ENCODE measurements at regions not wholly inside any gene's neighbourhood (a gene's known extent, or its start where the extent isn't known, plus 50 kb on each side); places are given as distances from the start of the nearest gene placed in this dataset.
"Not testable (repeated sequence)": the region's sequence is repeated elsewhere in the genome, so short reads cannot be mapped to it uniquely, and the experiment has no call there.

- peak; percentile 48 for TF ChIP-seq CTCF (IDR thresholded peaks at IDR 0.05; ENCODE audit: extremely low read depth, missing control alignments)
- peak; percentile 25 for DNase-seq (ENCODE audit: low spot score)
These were observed 282.4 kb downstream of the ABCC12 start for GRCh38 chr16:47873434-47873833.

- DNase-seq (ENCODE audit: low spot score), result no peak
- TF ChIP-seq CTCF (IDR thresholded peaks at IDR 0.05; ENCODE audit: extremely low read depth, missing control alignments), result no peak
These were observed 283.6 kb downstream of the ABCC12 start for GRCh38 chr16:47872225-47872624.

DNA sequence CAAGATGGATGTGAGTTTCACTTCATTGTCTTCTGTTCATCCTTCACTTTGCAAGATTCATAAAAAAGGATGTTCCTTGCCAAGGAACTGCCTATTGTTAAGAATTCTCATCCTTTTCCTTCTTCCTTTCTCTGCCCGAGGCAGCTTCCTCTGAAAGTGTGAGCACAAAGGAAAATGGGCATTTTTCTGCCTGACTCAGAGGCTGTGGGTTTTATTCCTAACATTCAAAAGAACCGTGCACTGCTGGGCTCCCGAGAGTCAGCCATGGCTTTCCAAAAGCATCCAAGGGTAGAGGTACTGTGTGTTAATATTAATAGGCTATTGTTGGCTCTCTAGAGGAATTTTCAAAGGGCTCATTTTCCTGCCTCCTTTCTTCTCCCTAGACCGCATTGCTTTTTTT is 289.4 kb downstream of the ABCC12 start:
- DNase-seq (ENCODE audit: low spot score), result no peak
- TF ChIP-seq CTCF (IDR thresholded peaks at IDR 0.05; ENCODE audit: extremely low read depth, missing control alignments), result no peak

DNA sequence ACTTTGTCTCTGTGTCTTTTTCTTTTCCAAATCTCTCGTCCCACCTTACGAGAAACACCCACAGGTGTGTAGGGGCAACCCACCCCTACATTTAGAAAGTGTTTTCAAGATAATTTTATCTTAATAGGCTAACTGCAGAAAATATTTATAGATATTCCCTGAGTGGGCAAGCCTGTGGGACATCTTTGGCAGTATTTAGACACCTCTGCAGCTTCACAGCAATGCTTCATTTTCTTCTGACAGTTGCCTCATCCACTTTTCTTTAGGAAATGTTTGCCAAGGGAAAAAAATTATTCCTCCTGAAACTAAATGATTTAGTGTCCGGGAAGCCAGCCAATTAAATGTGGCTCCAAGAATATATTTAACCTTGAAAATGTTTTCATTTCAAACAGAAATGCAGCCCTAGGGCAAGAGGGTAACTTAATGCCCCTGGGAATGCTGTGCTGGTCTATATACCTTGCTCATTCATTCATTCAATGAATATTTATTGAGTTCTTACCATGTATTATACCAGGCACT is 290.4 kb downstream of the ABCC12 start:
- no peak for TF ChIP-seq CTCF (IDR thresholded peaks at IDR 0.05; ENCODE audit: extremely low read depth, missing control alignments)
- no peak for DNase-seq (ENCODE audit: low spot score)

DNA sequence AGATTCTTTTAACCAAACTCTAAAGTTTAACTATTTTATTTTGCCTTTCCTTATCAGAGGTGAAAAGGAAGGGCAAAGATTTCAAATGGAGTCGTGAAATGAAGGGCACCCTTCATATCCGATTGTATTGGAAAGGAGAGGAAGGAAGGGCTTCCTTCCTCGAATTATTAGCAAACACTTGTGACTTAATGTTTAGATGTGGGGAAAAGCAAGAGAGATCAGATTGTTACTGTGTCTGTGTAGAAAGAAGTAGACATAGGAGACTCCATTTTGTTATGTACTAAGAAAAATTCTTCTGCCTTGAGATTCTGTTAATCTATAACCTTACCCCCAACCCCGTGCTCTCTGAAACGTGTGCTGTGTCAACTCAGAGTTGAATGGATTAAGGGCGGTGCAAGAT is 291.5 kb downstream of the ABCC12 start:
- DNase-seq (ENCODE audit: low spot score), result not testable (repeated sequence)

DNA sequence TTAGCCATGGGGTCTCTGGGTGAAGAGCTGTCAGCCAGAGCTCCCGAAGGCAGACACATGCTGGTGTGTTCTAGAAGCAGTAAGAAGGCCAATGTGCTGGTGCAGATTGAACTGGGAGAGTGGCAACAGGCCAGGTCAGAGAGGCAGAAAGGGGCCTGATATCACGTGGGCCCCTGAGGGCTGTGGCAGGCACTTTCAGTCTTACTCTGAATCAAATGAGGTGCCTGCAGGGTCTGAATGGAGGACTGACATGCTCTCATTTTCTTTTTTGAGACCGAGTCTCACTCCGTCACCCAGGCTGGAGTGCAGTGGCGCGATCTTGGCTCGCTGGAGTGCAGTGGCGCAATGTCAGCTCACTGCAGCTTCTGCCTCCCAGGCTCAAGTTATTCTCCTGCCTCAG is 293.8 kb downstream of the ABCC12 start:
- DNase-seq (ENCODE audit: low spot score), result no peak
- no peak for TF ChIP-seq CTCF (IDR thresholded peaks at IDR 0.05; ENCODE audit: extremely low read depth, missing control alignments)

DNA sequence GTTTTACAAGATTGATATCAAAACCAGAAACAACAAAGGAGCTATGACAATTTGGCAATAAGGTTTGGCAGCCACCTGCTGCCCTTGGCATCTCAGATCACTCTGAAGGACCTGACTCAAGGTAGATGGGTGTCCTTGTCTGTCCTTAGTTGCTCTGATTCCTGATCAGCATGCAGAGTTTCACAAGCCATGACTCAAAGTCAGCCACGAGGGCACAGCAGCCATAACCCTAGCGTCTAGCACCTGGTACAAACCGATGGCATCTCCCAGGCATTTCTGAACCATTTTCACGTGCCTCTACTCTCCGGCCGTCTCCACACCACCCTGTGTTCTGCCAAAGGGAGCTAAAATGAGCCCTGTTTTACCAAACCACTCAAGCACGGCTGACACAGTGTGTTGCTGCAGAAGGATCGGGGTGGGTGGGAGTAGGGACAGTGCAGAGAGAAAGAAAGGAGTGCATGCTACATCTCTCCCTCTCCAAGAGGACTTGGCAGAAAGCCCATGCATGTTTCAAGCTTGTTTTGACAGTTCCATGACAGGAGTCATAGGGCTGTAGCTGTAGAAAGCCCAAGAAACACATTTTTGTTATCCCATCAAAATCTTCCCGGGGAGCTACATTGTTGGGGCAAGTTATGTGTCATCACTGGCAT is 297.3 kb downstream of the ABCC12 start:
- DNase-seq (ENCODE audit: low spot score), result no peak
- no peak for TF ChIP-seq CTCF (IDR thresholded peaks at IDR 0.05; ENCODE audit: extremely low read depth, missing control alignments)

DNA sequence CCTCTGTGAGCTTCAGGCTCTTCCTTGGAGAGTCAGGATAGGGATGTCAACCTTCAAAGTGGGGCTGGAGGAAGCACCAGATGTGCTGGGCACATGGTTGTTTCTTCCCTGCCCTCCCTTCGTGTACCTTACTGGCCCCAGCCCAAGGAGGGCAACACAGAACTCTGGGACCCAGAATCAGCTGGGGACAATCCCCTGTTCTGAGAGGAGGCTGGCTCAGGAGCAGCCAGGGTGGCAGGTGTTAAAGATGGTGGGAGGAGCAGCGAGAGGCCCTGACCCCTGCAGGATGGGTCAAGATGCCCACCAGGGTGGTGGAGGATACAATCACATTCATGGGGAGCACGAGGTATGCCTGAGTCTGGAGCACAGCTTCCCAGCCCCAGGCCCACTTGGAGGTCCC is 300.4 kb downstream of the ABCC12 start:
- DNase-seq (ENCODE audit: low spot score), result no peak

More for the DNA sequence above, 300.4 kb downstream of the ABCC12 start:
- no peak for TF ChIP-seq CTCF (IDR thresholded peaks at IDR 0.05; ENCODE audit: extremely low read depth, missing control alignments)

Data from GM20000 (cell line).